ENCODE measurements at regions not wholly inside any gene's neighbourhood (a gene's known extent, or its start where the extent isn't known, plus 50 kb on each side); places are given as distances from the start of the nearest gene placed in this dataset.
"Not testable (repeated sequence)": the region's sequence is repeated elsewhere in the genome, so short reads cannot be mapped to it uniquely, and the experiment has no call there.

- no peak for DNase-seq (ENCODE audit: low read depth)
These were observed 602.5 kb downstream of the TMA16 start for GRCh38 chr4:164096766-164097518.

GRCh38 chr4:164100741-164101365 is 606.4 kb downstream of the TMA16 start:
- DNase-seq (ENCODE audit: low read depth) = not testable (repeated sequence)

GRCh38 chr4:164108971-164109370 is 614.5 kb downstream of the TMA16 start:
- no peak for DNase-seq (ENCODE audit: low read depth)

GRCh38 chr4:164109503-164109902 is 615.0 kb downstream of the TMA16 start:
- no peak for DNase-seq (ENCODE audit: low read depth)

GRCh38 chr4:164115236-164115635 is 620.7 kb downstream of the TMA16 start:
- no peak for DNase-seq (ENCODE audit: low read depth)

GRCh38 chr4:164116286-164116685 is 621.8 kb downstream of the TMA16 start:
- DNase-seq (ENCODE audit: low read depth) = no peak

GRCh38 chr4:164134388-164134787 is 619.5 kb upstream of the SMIM31 start:
- DNase-seq (ENCODE audit: low read depth) = no peak

GRCh38 chr4:164136180-164136616 is 617.7 kb upstream of the SMIM31 start:
- no peak for DNase-seq (ENCODE audit: low read depth)

- DNase-seq (ENCODE audit: low read depth) = no peak
These were observed 615.4 kb upstream of the SMIM31 start for GRCh38 chr4:164138521-164138920.

GRCh38 chr4:164139291-164139690 is 614.6 kb upstream of the SMIM31 start:
- DNase-seq (ENCODE audit: low read depth) = no peak

GRCh38 chr4:164141755-164142375 is 612.1 kb upstream of the SMIM31 start:
- not testable (repeated sequence) for DNase-seq (ENCODE audit: low read depth)

GRCh38 chr4:164154416-164154815 is 599.5 kb upstream of the SMIM31 start:
- no peak for DNase-seq (ENCODE audit: low read depth)

GRCh38 chr4:164169591-164169990 is 584.3 kb upstream of the SMIM31 start:
- no peak for DNase-seq (ENCODE audit: low read depth)

- no peak for DNase-seq (ENCODE audit: low read depth)
These were observed 576.8 kb upstream of the SMIM31 start for GRCh38 chr4:164177153-164177552.

GRCh38 chr4:164177753-164178152 is 576.2 kb upstream of the SMIM31 start:
- no peak for DNase-seq (ENCODE audit: low read depth)

GRCh38 chr4:164188236-164188635 is 565.7 kb upstream of the SMIM31 start:
- no peak for DNase-seq (ENCODE audit: low read depth)

- DNase-seq (ENCODE audit: low read depth) = no peak
These were observed 561.1 kb upstream of the SMIM31 start for GRCh38 chr4:164192844-164193243.

- no peak for DNase-seq (ENCODE audit: low read depth)
These were observed 560.3 kb upstream of the SMIM31 start for GRCh38 chr4:164193676-164194075.

- DNase-seq (ENCODE audit: low read depth) = no peak
These were observed 556.4 kb upstream of the SMIM31 start for GRCh38 chr4:164197556-164197955.

GRCh38 chr4:164203476-164203875 is 550.5 kb upstream of the SMIM31 start:
- DNase-seq (ENCODE audit: low read depth) = no peak

GRCh38 chr4:164204434-164204833 is 549.5 kb upstream of the SMIM31 start:
- DNase-seq (ENCODE audit: low read depth) = no peak

GRCh38 chr4:164207460-164207859 is 546.5 kb upstream of the SMIM31 start:
- DNase-seq (ENCODE audit: low read depth) = no peak

GRCh38 chr4:164210377-164210776 is 543.6 kb upstream of the SMIM31 start:
- DNase-seq (ENCODE audit: low read depth) = no peak

All from GM04503 (cell line).